ENCODE measurements at regions not wholly inside any gene's neighbourhood (a gene's known extent, or its start where the extent isn't known, plus 50 kb on each side); places are given as distances from the start of the nearest gene placed in this dataset.

GRCh38 chr3:139870000-139870675 is 64.8 kb upstream of the CLSTN2 start:
- no peak overlapping the region for H3K9ac ChIP-seq (ENCODE audit: low read length)
- no peaks in the 10 kb centered on the region for H3K79me2 ChIP-seq (ENCODE audit: insufficient read depth, low read length)
- H3K4me3 ChIP-seq (replicated peaks in 1 of 2; ENCODE audit: low read depth in 1 of 2, low read length in 2 of 2) = no peak overlapping the region
- H3K4me1 ChIP-seq (ENCODE audit: control insufficient read depth in 1 of 2, insufficient read depth in 2 of 2, low read length in 2 of 2) = no peaks in the 10 kb centered on the region
- TF ChIP-seq SP1 (IDR thresholded peaks at IDR 0.05; ENCODE audit: low read depth) = no peak
- TF ChIP-seq REST (IDR thresholded peaks at IDR 0.05; ENCODE audit: low read depth) = no peak
- no peak for TF ChIP-seq SIN3A (IDR thresholded peaks at IDR 0.05; ENCODE audit: low read depth)
- TF ChIP-seq FOSL1 (IDR thresholded peaks at IDR 0.05; ENCODE audit: low read depth) = no peak
- no peak for TF ChIP-seq TCF7L2 (IDR thresholded peaks at IDR 0.05; ENCODE audit: borderline replicate concordance, extremely low read depth, insufficient read depth, insufficient read length)
- no peak for TF ChIP-seq CEBPB (IDR thresholded peaks at IDR 0.05; ENCODE audit: low read depth)
- no peak for TF ChIP-seq POLR2A (IDR thresholded peaks at IDR 0.05; ENCODE audit: borderline replicate concordance, extremely low read depth, insufficient read depth, insufficient read length)
- DNase-seq (ENCODE audit: low read depth, low spot score) (no peak), ATAC-seq (peak; percentile 36; the same call in 1 of the 2 replicates)
- no peak overlapping the region for H3K27ac ChIP-seq (ENCODE audit: low read depth, low read length)
- peaks cover 65% of the 10 kb centered on the region for H3K27me3 ChIP-seq (ENCODE audit: insufficient read depth, low read length)
- no peaks in the 10 kb centered on the region for H3K36me3 ChIP-seq (ENCODE audit: control insufficient read depth in 1 of 2, insufficient read depth in 2 of 2, low read length in 2 of 2)
- H3K4me2 ChIP-seq (ENCODE audit: low read length) = no peak overlapping the region
- intact Hi-C loops (cut with micrococcal nuclease) = loop anchor here (5.0 kb wide), 1 partner anchor 123 kb away; no protein-coding TSS in a partner anchor
- CTCF ChIA-PET = no interaction called here
- POLR2A ChIA-PET = no interaction called here
- no peaks in the 10 kb centered on the region for H4K20me1 ChIP-seq (ENCODE audit: insufficient read depth)
- H3K9me3 ChIP-seq (ENCODE audit: control insufficient read depth in 1 of 2, insufficient read depth in 1 of 2, low read depth in 1 of 2, low read length in 2 of 2) = no peaks in the 10 kb centered on the region
- H3K9me2 ChIP-seq (ENCODE audit: insufficient read depth) = no peaks in the 10 kb centered on the region
- BruUV-seq (replicated peaks) = no TSS peak
- no peak overlapping the region for H2AFZ ChIP-seq (ENCODE audit: low read depth, low read length, poor library complexity, severe bottlenecking)
- RAD21 ChIA-PET (ENCODE audit: low non-redundant PET in 1 of 2, low total read pairs in 2 of 2, uncharacterized antibody in 2 of 2, unreplicated experiment in 2 of 2) = no interaction called here

Measured in HCT116 (cell line).